IMR-90 (cell line): ENCODE measurements at regions not wholly inside any gene's neighbourhood (a gene's known extent, or its start where the extent isn't known, plus 50 kb on each side); places are given as distances from the start of the nearest gene placed in this dataset.

ENCODE experiments used
- ATAC-seq: fragments of 200-7000 bp; cut with Tn5 transposase; 2 replicates; pipeline ENCODE4 v1.9.1; 2020; ENCODE audit warnings: low read depth, mild to moderate bottlenecking, moderate library complexity
- BruUV-seq: library from RNA; stranded (reverse); fragments of 400-500 nt; replicated peaks from 2 replicates; lab custom pipeline; 2021; lab: Mats Ljungman, UMichigan
- CTCF ChIA-PET: fragments of 300-600 bp; formaldehyde crosslinking; extraction: SDS; loops from one replicate; lab custom pipeline; 2021; ENCODE audit warnings: antibody characterized with exemption; lab: Yijun Ruan, JAX
- POLR2A ChIA-PET: fragments of 300-600 bp; sonication (Branson Sonifier 250); formaldehyde crosslinking; loops from one replicate; lab custom pipeline; 2022; ENCODE audit warnings: antibody characterized with exemption; ENCODE audit not compliant: unreplicated experiment; lab: Charles Lee
- DNase-seq: peaks from one replicate; pipeline ENCODE4 v3.0.0; 2013
- H2AFZ ChIP-seq: replicated peaks from 2 replicates; pipeline ENCODE3; 2013; ENCODE audit warnings: low read length, mild to moderate bottlenecking; ENCODE audit not compliant: poor library complexity
- H2AK5ac ChIP-seq: 2 replicates; pipeline ENCODE4 v1.6.1; 2013; ENCODE audit warnings: low read depth, low read length, inconsistent platforms
- H2AK9ac ChIP-seq: replicated peaks from 2 replicates; pipeline ENCODE3; 2013; ENCODE audit warnings: mild to moderate bottlenecking, low read depth, low read length, moderate library complexity; ENCODE audit not compliant: poor library complexity
- H2BK120ac ChIP-seq: 2 replicates; pipeline ENCODE4 v1.6.1; 2013; ENCODE audit warnings: low read depth, low read length, inconsistent platforms
- H2BK15ac ChIP-seq: 3 replicates; pipeline ENCODE4 v1.6.1; 2013; ENCODE audit warnings: low read depth, low read length, inconsistent platforms
- H2BK20ac ChIP-seq: 2 replicates; pipeline ENCODE4 v1.6.1; 2013; ENCODE audit warnings: low read depth, mild to moderate bottlenecking, inconsistent platforms, low read length, moderate library complexity
- H2BK5ac ChIP-seq: 2 replicates; pipeline ENCODE4 v1.6.1; 2013; ENCODE audit warnings: mild to moderate bottlenecking, low read depth, low read length, inconsistent platforms; ENCODE audit not compliant: poor library complexity, severe bottlenecking
- H3K14ac ChIP-seq: replicated peaks from 2 replicates; pipeline ENCODE4 v1.6.1; 2013; ENCODE audit warnings: low read depth, low read length, inconsistent platforms
- H3K18ac ChIP-seq: 2 replicates; pipeline ENCODE4 v1.6.1; 2013; ENCODE audit warnings: low read depth, low read length, control low read depth
- H3K23ac ChIP-seq: 2 replicates; pipeline ENCODE4 v1.6.1; 2013; ENCODE audit warnings: low read depth, low read length, inconsistent platforms
- H3K27ac ChIP-seq: 2 replicates; pipeline ENCODE4 v1.5.1; 2013; ENCODE audit warnings: mild to moderate bottlenecking, control low read depth, low read length; ENCODE audit not compliant: insufficient read depth
- H3K27me3 ChIP-seq: 2 replicates; pipeline ENCODE4 v1.6.1; 2013; ENCODE audit warnings: low read length; ENCODE audit not compliant: control insufficient read depth, insufficient read depth
- H3K36me3 ChIP-seq: 2 replicates; pipeline ENCODE4 v1.6.1; 2013; ENCODE audit warnings: low read length, mixed read lengths; ENCODE audit not compliant: control insufficient read depth, insufficient read depth
- H3K4ac ChIP-seq: 2 replicates; pipeline ENCODE4 v1.6.1; 2013; ENCODE audit warnings: low read depth, low read length, inconsistent platforms
- H3K4me1 ChIP-seq: 2 replicates; pipeline ENCODE4 v1.6.1; 2013; ENCODE audit warnings: low read length, mixed read lengths; ENCODE audit not compliant: control insufficient read depth, insufficient read depth
- H3K4me2 ChIP-seq: 2 replicates; pipeline ENCODE4 v1.6.1; 2013; ENCODE audit warnings: low read depth, mild to moderate bottlenecking, control low read depth, low read length, moderate library complexity
- H3K4me3 ChIP-seq: 2 replicates; pipeline ENCODE4 v1.5.1; 2013; ENCODE audit warnings: low read depth, mild to moderate bottlenecking, control low read depth, low read length, moderate library complexity; ENCODE audit not compliant: insufficient read depth
- H3K56ac ChIP-seq: 2 replicates; pipeline ENCODE4 v1.6.1; 2013; ENCODE audit warnings: low read length, inconsistent platforms; ENCODE audit not compliant: insufficient read depth; ENCODE audit errors: extremely low read depth
- H3K79me1 ChIP-seq, 2 experiments: 2 replicates each; pipeline ENCODE4 v1.6.1; 2013; ENCODE audit warnings: low read length in 2 of 2, inconsistent platforms in 1 of 2, low read depth in 1 of 2
- H3K9ac ChIP-seq: 2 replicates; pipeline ENCODE4 v1.6.1; 2013; ENCODE audit warnings: low read depth, low read length, control low read depth
- H3K9me1 ChIP-seq: 2 replicates; pipeline ENCODE4 v1.6.1; 2013; ENCODE audit warnings: low read length, inconsistent platforms; ENCODE audit not compliant: insufficient read depth
- H3K9me3 ChIP-seq: 2 replicates; pipeline ENCODE4 v1.6.1; 2013; ENCODE audit warnings: low read length; ENCODE audit not compliant: control insufficient read depth, insufficient read depth
- H4K20me1 ChIP-seq: 2 replicates; pipeline ENCODE4 v1.6.1; 2013; ENCODE audit warnings: low read length, inconsistent platforms; ENCODE audit not compliant: insufficient read depth
- H4K5ac ChIP-seq: 2 replicates; pipeline ENCODE4 v1.6.1; 2013; ENCODE audit warnings: mild to moderate bottlenecking, low read depth, low read length, control low read depth
- H4K8ac ChIP-seq, 2 experiments: 2 replicates each; pipeline ENCODE4 v1.6.1; 2013; ENCODE audit warnings: low read depth in 2 of 2, low read length in 2 of 2, control low read depth in 1 of 2, inconsistent platforms in 1 of 2
- H4K91ac ChIP-seq: 2 replicates; pipeline ENCODE4 v1.6.1; 2013; ENCODE audit warnings: low read depth, low read length, inconsistent platforms; ENCODE audit not compliant: insufficient read depth
- BHLHE40 ChIP-seq: fragments of 150-350 bp; IDR thresholded peaks from 2 replicates; pipeline ENCODE4 v1.6.1; 2016; ENCODE audit warnings: mild to moderate bottlenecking, low read depth, low read length
- CHD1 ChIP-seq: IDR thresholded peaks from 2 replicates; pipeline ENCODE4 v1.6.1; 2012; ENCODE audit warnings: low read depth, low read length, improper control_type of control experiment
- ELK1 ChIP-seq: fragments of 150-350 bp; IDR thresholded peaks from 2 replicates; pipeline ENCODE4 v1.6.1; 2016; ENCODE audit warnings: low read depth, mild to moderate bottlenecking, low read length, moderate library complexity, borderline replicate concordance
- FOS ChIP-seq: fragments of 150-350 bp; IDR thresholded peaks from 2 replicates; pipeline ENCODE4 v1.6.1; 2016; ENCODE audit warnings: low read depth, low read length
- MAZ ChIP-seq: IDR thresholded peaks from 2 replicates; pipeline ENCODE4 v1.6.1; 2012; ENCODE audit warnings: low read depth, mild to moderate bottlenecking, low read length, improper control_type of control experiment, moderate library complexity, borderline replicate concordance
- MXI1 ChIP-seq: IDR thresholded peaks from 2 replicates; pipeline ENCODE4 v1.6.1; 2012; ENCODE audit warnings: low read depth, mild to moderate bottlenecking, low read length, moderate library complexity, borderline replicate concordance
- RCOR1 ChIP-seq: IDR thresholded peaks from 2 replicates; pipeline ENCODE4 v1.6.1; 2012; ENCODE audit warnings: mild to moderate bottlenecking, low read length, improper control_type of control experiment; ENCODE audit not compliant: insufficient replicate concordance
- WGBS, 2 experiments: methylation state at CpG; one replicate each; pipeline versions ENCODE4 v1.1.5 to v1.1.7; 2013; ENCODE audit warnings: missing lambda C conversion rate in 2 of 2; ENCODE audit not compliant: insufficient read length in 1 of 2; ENCODE audit errors: extremely low coverage in 2 of 2; 5-methylcytosine and 5-hydroxymethylcytosine counted together
- dilution Hi-C: fragments of 300-500 bp; cut with HindIII; formaldehyde crosslinking; loops from one replicate; pipeline ENCODE4 v1.14.3; 2018; ENCODE audit warnings: low sequenced_read_pairs; ENCODE audit not compliant: unreplicated experiment
- in situ Hi-C: fragments of 300-500 bp; cut with MboI; formaldehyde crosslinking; loops from 3 replicates; pipeline ENCODE4 v1.14.3; 2019; ENCODE audit warnings: low sequenced_read_pairs, inconsistent platforms, mixed read lengths
- intact Hi-C: fragments of 100-400 bp; cut with micrococcal nuclease; formaldehyde crosslinking; loops from 2 replicates; pipeline ENCODE4 v1.10.0; 2022

DNA sequence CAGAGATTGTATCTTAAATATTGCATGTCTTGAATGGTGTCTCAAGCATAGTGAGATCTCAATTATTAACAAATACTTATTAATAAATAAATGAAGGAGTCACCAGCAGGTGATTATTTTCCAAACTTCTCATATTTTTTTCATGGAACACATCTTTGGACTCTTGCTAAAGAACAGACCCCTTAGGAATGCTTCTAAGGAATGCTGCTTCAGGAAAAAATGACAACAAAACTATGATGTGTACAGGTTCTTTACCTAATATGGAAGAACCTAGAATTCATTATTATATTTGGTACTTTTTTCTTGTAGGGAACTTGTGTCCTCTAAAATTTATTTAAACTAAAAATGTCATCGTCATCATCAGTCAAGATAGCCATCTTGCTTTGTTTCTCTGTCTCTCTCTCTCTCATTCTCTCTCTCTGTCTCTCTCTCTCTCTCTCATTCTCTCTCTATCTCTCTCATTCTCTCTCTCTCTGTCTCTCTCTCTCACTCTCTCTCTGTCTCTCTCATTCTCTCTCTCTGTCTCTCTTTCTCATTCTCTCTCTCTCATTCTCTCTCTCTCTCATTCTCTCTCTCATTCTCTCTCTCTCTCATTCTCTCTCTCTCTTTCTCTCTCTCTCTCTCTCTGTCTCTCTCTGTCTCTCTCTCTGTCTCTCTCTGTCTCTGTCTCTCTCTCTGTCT lies 63.0 kb upstream of the ETS2 start:
- no peak overlapping the region for H2AK9ac ChIP-seq
- no peak overlapping the region; the same call in 1 of the 2 replicates for H4K91ac ChIP-seq
- peak overlapping the region; percentile 6 for H2BK5ac ChIP-seq
- H2AFZ ChIP-seq, result no peak overlapping the region
- H3K4me3 ChIP-seq, result no peak overlapping the region
- 0 out of 2 replicates have a peak overlapping the region, but pooled peaks have one; percentile 37 for H3K14ac ChIP-seq
- peaks cover 8% of the 10 kb centered on the region; the same call in 1 of the 2 replicates for H3K9me1 ChIP-seq
- no peak overlapping the region for H3K27ac ChIP-seq
- peak overlapping the region; percentile 65; the same call in 1 of the 2 replicates for H3K18ac ChIP-seq
- no peak overlapping the region for H2BK15ac ChIP-seq
- TF ChIP-seq FOS, result no peak
- TF ChIP-seq CHD1, result no peak
- no peak for TF ChIP-seq RCOR1
- TF ChIP-seq MXI1, result no peak
- TF ChIP-seq BHLHE40, result no peak
- TF ChIP-seq ELK1, result no peak
- TF ChIP-seq MAZ, result no peak
- no peak overlapping the region; the same call in 1 of the 2 replicates for H4K5ac ChIP-seq
- no peaks in the 10 kb centered on the region for H3K27me3 ChIP-seq
- ATAC-seq, result no peak
- no peaks in the 10 kb centered on the region for H3K4me1 ChIP-seq
- peak overlapping the region; percentile 42; the same call in 1 of the 2 replicates for H2BK120ac ChIP-seq
- DNase-seq, result no peak
- peak overlapping the region; percentile 54; the same call in 1 of the 2 replicates for H3K4ac ChIP-seq
- 0 out of 2 replicates have a peak overlapping the region, but pooled peaks have one; percentile 62 for H2BK20ac ChIP-seq
- WGBS, 2 experiments, result 88% methylated on average over 1 of the region's 1 CpG; no CpG with 5 or more reads in 1 of the 2 experiments
- ChIA-PET POLR2A (no interaction called here), CTCF (no interaction called here)
- no peak overlapping the region for H3K4me2 ChIP-seq
- in situ Hi-C loops, result no loop called here
- no peak overlapping the region for H3K56ac ChIP-seq
- no peak overlapping the region for H4K8ac ChIP-seq
- dilution Hi-C loops, result no loop called here
- H3K9ac ChIP-seq, result no peak overlapping the region
- H3K9me3 ChIP-seq, result no peaks in the 10 kb centered on the region
- BruUV-seq, result no TSS peak
- no peak overlapping the region for H2AK5ac ChIP-seq
- no peaks in the 10 kb centered on the region for H4K20me1 ChIP-seq
- H3K36me3 ChIP-seq, result no peaks in the 10 kb centered on the region
- intact Hi-C loops, result no loop called here
- no peaks in the 10 kb centered on the region for H3K79me1 ChIP-seq
- no peak overlapping the region for H3K23ac ChIP-seq
